ENCODE measurements at regions not wholly inside any gene's neighbourhood (a gene's known extent, or its start where the extent isn't known, plus 50 kb on each side); places are given as distances from the start of the nearest gene placed in this dataset.

DNA sequence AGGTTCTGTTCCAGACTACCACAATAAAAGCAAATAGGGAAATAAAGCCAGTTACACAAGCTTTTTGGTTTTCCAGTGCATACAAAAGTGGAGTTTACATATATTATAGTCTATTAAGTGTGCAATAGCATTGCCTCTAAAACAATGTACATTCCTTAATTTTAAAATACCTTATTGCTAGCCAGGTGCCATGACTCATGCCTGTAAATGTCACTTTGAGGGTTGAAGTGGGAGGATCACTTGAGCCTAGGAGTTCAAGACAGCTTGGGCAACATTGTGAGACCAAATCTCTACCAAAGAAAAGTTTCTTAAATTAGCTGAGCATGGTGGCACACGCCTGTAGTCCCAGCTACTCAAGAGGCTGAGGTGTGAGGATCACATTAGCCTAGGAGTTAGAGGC lies 52.9 kb upstream of the IMP4 start:
- no peak overlapping the region for H3K27ac Mint-ChIP-seq
- CTCF ChIA-PET, result interaction anchor here (1.9 to 2.6 kb wide), 2 partner anchors 42 to 47 kb away, joined by 25 to 65 read pairs; no protein-coding TSS in a partner anchor
- no peak overlapping the region for H3K4me3 Mint-ChIP-seq
- H3K27me3 Mint-ChIP-seq (ENCODE audit: low read depth), result peaks cover 25% of the 10 kb centered on the region
- ATAC-seq, result no peak
- no peak for DNase-seq (ENCODE audit: low spot score)
- peaks cover 4% of the 10 kb centered on the region; the same call in 1 of the 2 replicates for H3K4me1 Mint-ChIP-seq
- TF ChIP-seq, protein P1, sequence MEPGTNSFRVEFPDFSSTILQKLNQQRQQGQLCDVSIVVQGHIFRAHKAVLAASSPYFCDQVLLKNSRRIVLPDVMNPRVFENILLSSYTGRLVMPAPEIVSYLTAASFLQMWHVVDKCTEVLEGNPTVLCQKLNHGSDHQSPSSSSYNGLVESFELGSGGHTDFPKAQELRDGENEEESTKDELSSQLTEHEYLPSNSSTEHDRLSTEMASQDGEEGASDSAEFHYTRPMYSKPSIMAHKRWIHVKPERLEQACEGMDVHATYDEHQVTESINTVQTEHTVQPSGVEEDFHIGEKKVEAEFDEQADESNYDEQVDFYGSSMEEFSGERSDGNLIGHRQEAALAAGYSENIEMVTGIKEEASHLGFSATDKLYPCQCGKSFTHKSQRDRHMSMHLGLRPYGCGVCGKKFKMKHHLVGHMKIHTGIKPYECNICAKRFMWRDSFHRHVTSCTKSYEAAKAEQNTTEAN (CRISPR knock-in tag; IDR thresholded peaks at IDR 0.05), result no peak
- no peaks in the 10 kb centered on the region for H3K36me3 Mint-ChIP-seq
- no peaks in the 10 kb centered on the region for H3K9me3 Mint-ChIP-seq
- POLR2A ChIA-PET, result no interaction called here

DNA sequence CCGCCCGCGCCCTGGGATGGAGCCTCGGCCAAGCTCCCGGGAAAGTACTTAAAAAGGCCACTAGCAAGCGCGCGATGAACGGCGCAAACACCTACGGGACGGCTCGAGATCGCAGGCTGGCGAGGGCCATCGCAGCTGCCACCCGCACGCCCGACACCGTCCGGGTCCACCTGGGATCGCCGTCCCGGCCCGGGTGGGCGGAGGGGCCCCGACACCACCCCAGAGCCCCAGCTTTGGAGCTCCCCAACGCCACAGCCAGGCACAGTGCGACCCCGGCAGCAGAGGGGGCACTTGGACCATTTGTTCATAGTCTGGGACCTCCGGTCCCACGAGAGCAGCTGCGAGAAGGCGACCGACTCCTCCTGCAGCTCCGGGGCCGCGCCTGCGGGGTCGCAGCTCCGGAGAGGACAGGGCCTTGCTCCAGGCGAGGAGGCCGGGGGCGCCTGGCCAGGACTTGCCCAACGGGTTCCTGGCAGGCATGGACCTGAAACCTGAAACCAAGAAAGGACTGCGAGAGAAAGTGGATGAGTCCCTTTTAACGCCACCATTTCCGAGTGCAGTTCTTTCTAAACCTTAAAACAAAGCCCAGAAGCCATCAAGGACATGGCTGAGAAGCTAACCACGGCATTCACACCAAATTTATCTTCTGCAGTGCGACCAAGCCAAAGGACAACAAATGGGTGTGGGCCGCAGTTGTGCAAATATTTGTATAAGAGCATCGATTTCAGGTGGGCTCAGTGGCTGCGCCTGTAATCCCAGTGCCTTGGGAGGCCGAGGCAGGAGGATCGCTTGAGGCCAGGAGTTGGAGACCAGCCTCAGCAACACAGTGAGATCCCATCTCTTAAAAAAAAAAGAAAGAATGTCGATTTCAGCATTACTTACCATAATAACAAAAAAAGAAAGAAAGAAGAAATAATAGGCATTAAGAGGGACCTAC lies 54.0 kb upstream of the IMP4 start:
- no peak overlapping the region for H3K27ac Mint-ChIP-seq
- CTCF ChIA-PET, result interaction anchor here (0.6 to 2.6 kb wide), 20 partner anchors 12 to 352 kb away, joined by 3 to 65 read pairs (median 8); partner anchors contain the start of genes IMP4 and SMPD4
- ATAC-seq (peak; percentile 90), DNase-seq (ENCODE audit: low spot score) (peak; percentile 83)
- no peaks in the 10 kb centered on the region for H3K36me3 Mint-ChIP-seq
- peak overlapping the region; percentile 49 for H3K4me3 Mint-ChIP-seq
- POLR2A ChIA-PET, result interaction anchor here (1.0 to 1.1 kb wide), 2 partner anchors 44 to 48 kb away, joined by 3 to 4 read pairs; no protein-coding TSS in a partner anchor
- no peaks in the 10 kb centered on the region for H3K9me3 Mint-ChIP-seq
- H3K4me1 Mint-ChIP-seq, result peaks cover 4% of the 10 kb centered on the region; the same call in 1 of the 2 replicates
- peaks cover 23% of the 10 kb centered on the region for H3K27me3 Mint-ChIP-seq (ENCODE audit: low read depth)
- TF ChIP-seq ZNF317 (CRISPR knock-in tag; IDR thresholded peaks at IDR 0.05; ENCODE audit: borderline replicate concordance, low read depth) (no peak), NR1H2 (CRISPR knock-in tag; IDR thresholded peaks at IDR 0.05) (no peak), HMGA2 (CRISPR knock-in tag; IDR thresholded peaks at IDR 0.05) (no peak), SMAD3 (CRISPR knock-in tag; IDR thresholded peaks at IDR 0.05; ENCODE audit: borderline replicate concordance) (0 out of 2 replicates have a peak, but pooled peaks have one; percentile 12), ZNF232 (CRISPR knock-in tag; IDR thresholded peaks at IDR 0.05) (peak; percentile 50; the same call in 1 of the 2 replicates), MYBL2 (CRISPR knock-in tag; IDR thresholded peaks at IDR 0.05) (no peak), NR3C1 (CRISPR knock-in tag; conservative IDR thresholded peaks at IDR 0.05; ENCODE audit: low read depth) (no peak), NFATC4 (CRISPR knock-in tag; IDR thresholded peaks at IDR 0.05) (no peak), GTF2I (CRISPR knock-in tag; conservative IDR thresholded peaks at IDR 0.05) (0 out of 2 replicates have a peak, but pooled peaks have one; percentile 57), FOXK1 (CRISPR knock-in tag; IDR thresholded peaks at IDR 0.05) (0 out of 2 replicates have a peak, but pooled peaks have one; percentile 26)
- TF ChIP-seq, protein P2, sequence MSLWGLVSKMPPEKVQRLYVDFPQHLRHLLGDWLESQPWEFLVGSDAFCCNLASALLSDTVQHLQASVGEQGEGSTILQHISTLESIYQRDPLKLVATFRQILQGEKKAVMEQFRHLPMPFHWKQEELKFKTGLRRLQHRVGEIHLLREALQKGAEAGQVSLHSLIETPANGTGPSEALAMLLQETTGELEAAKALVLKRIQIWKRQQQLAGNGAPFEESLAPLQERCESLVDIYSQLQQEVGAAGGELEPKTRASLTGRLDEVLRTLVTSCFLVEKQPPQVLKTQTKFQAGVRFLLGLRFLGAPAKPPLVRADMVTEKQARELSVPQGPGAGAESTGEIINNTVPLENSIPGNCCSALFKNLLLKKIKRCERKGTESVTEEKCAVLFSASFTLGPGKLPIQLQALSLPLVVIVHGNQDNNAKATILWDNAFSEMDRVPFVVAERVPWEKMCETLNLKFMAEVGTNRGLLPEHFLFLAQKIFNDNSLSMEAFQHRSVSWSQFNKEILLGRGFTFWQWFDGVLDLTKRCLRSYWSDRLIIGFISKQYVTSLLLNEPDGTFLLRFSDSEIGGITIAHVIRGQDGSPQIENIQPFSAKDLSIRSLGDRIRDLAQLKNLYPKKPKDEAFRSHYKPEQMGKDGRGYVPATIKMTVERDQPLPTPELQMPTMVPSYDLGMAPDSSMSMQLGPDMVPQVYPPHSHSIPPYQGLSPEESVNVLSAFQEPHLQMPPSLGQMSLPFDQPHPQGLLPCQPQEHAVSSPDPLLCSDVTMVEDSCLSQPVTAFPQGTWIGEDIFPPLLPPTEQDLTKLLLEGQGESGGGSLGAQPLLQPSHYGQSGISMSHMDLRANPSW (CRISPR knock-in tag; conservative IDR thresholded peaks at IDR 0.05; ENCODE audit: low read depth), result no peak
- TF ChIP-seq, protein P3, sequence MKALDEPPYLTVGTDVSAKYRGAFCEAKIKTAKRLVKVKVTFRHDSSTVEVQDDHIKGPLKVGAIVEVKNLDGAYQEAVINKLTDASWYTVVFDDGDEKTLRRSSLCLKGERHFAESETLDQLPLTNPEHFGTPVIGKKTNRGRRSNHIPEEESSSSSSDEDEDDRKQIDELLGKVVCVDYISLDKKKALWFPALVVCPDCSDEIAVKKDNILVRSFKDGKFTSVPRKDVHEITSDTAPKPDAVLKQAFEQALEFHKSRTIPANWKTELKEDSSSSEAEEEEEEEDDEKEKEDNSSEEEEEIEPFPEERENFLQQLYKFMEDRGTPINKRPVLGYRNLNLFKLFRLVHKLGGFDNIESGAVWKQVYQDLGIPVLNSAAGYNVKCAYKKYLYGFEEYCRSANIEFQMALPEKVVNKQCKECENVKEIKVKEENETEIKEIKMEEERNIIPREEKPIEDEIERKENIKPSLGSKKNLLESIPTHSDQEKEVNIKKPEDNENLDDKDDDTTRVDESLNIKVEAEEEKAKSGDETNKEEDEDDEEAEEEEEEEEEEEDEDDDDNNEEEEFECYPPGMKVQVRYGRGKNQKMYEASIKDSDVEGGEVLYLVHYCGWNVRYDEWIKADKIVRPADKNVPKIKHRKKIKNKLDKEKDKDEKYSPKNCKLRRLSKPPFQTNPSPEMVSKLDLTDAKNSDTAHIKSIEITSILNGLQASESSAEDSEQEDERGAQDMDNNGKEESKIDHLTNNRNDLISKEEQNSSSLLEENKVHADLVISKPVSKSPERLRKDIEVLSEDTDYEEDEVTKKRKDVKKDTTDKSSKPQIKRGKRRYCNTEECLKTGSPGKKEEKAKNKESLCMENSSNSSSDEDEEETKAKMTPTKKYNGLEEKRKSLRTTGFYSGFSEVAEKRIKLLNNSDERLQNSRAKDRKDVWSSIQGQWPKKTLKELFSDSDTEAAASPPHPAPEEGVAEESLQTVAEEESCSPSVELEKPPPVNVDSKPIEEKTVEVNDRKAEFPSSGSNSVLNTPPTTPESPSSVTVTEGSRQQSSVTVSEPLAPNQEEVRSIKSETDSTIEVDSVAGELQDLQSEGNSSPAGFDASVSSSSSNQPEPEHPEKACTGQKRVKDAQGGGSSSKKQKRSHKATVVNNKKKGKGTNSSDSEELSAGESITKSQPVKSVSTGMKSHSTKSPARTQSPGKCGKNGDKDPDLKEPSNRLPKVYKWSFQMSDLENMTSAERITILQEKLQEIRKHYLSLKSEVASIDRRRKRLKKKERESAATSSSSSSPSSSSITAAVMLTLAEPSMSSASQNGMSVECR (CRISPR knock-in tag; IDR thresholded peaks at IDR 0.05; ENCODE audit: borderline replicate concordance), result peak; percentile 82; the same call in 1 of the 2 replicates
- TF ChIP-seq, protein P4, sequence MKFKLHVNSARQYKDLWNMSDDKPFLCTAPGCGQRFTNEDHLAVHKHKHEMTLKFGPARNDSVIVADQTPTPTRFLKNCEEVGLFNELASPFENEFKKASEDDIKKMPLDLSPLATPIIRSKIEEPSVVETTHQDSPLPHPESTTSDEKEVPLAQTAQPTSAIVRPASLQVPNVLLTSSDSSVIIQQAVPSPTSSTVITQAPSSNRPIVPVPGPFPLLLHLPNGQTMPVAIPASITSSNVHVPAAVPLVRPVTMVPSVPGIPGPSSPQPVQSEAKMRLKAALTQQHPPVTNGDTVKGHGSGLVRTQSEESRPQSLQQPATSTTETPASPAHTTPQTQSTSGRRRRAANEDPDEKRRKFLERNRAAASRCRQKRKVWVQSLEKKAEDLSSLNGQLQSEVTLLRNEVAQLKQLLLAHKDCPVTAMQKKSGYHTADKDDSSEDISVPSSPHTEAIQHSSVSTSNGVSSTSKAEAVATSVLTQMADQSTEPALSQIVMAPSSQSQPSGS (CRISPR knock-in tag; IDR thresholded peaks at IDR 0.05; ENCODE audit: borderline replicate concordance, low read depth), result no peak
- TF ChIP-seq, protein P5, sequence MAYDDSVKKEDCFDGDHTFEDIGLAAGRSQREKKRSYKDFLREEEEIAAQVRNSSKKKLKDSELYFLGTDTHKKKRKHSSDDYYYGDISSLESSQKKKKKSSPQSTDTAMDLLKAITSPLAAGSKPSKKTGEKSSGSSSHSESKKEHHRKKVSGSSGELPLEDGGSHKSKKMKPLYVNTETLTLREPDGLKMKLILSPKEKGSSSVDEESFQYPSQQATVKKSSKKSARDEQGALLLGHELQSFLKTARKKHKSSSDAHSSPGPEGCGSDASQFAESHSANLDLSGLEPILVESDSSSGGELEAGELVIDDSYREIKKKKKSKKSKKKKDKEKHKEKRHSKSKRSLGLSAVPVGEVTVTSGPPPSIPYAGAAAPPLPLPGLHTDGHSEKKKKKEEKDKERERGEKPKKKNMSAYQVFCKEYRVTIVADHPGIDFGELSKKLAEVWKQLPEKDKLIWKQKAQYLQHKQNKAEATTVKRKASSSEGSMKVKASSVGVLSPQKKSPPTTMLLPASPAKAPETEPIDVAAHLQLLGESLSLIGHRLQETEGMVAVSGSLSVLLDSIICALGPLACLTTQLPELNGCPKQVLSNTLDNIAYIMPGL (CRISPR knock-in tag; IDR thresholded peaks at IDR 0.05), result peak; percentile 97
- TF ChIP-seq, protein P6, sequence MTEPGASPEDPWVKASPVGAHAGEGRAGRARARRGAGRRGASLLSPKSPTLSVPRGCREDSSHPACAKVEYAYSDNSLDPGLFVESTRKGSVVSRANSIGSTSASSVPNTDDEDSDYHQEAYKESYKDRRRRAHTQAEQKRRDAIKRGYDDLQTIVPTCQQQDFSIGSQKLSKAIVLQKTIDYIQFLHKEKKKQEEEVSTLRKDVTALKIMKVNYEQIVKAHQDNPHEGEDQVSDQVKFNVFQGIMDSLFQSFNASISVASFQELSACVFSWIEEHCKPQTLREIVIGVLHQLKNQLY (CRISPR knock-in tag; IDR thresholded peaks at IDR 0.05), result no peak
- TF ChIP-seq, protein P7, sequence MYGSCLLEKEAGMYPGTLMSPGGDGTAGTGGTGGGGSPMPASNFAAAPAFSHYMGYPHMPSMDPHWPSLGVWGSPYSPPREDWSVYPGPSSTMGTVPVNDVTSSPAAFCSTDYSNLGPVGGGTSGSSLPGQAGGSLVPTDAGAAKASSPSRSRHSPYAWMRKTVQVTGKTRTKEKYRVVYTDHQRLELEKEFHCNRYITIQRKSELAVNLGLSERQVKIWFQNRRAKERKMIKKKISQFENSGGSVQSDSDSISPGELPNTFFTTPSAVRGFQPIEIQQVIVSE (CRISPR knock-in tag; IDR thresholded peaks at IDR 0.05; ENCODE audit: borderline replicate concordance), result no peak

Measured in WTC11 (cell line).